Fibroblast of mammary gland (primary cell): ENCODE measurements at regions not wholly inside any gene's neighbourhood (a gene's known extent, or its start where the extent isn't known, plus 50 kb on each side); places are given as distances from the start of the nearest gene placed in this dataset.

Experiments used
- DNase-seq: peaks from one replicate; pipeline ENCODE4 v3.0.0-alpha.2; 2010; ENCODE audit warnings: low read depth
- H3K4me3 ChIP-seq: 2 replicates; pipeline ENCODE4 v1.5.1; 2011; ENCODE audit warnings: low read depth, mild to moderate bottlenecking, low read length, moderate library complexity; ENCODE audit not compliant: control insufficient read depth
- CTCF ChIP-seq: conservative IDR thresholded peaks from 2 replicates; pipeline ENCODE4 v1.5.1; 2011; ENCODE audit warnings: low read depth, low read length, inconsistent platforms; ENCODE audit not compliant: control insufficient read depth, insufficient read depth

GRCh38 chr1:67596674-67597073 lies 88.3 kb upstream of the GADD45A start:
- DNase-seq = no peak
- H3K4me3 ChIP-seq = no peak overlapping the region
- no peak for TF ChIP-seq CTCF

- TF ChIP-seq CTCF = no peak
- H3K4me3 ChIP-seq = no peak overlapping the region
- DNase-seq = no peak
These were observed 87.7 kb upstream of the GADD45A start for GRCh38 chr1:67597336-67597735.

GRCh38 chr1:67599085-67599484 lies 85.9 kb upstream of the GADD45A start:
- H3K4me3 ChIP-seq = no peak overlapping the region
- TF ChIP-seq CTCF = no peak
- DNase-seq = no peak

- no peak overlapping the region for H3K4me3 ChIP-seq
- no peak for TF ChIP-seq CTCF
- no peak for DNase-seq
These were observed 83.5 kb upstream of the GADD45A start for GRCh38 chr1:67601539-67601938.

- no peak overlapping the region for H3K4me3 ChIP-seq
- no peak for DNase-seq
- TF ChIP-seq CTCF = no peak
These were observed 83.0 kb upstream of the GADD45A start for GRCh38 chr1:67601955-67602354.

GRCh38 chr1:67604778-67605177 lies 80.2 kb upstream of the GADD45A start:
- TF ChIP-seq CTCF = no peak
- H3K4me3 ChIP-seq = no peak overlapping the region
- no peak for DNase-seq

- TF ChIP-seq CTCF = no peak
- no peak overlapping the region for H3K4me3 ChIP-seq
- DNase-seq = no peak
These were observed 79.7 kb upstream of the GADD45A start for GRCh38 chr1:67605209-67605780.
